ENCODE measurements at regions not wholly inside any gene's neighbourhood (a gene's known extent, or its start where the extent isn't known, plus 50 kb on each side); places are given as distances from the start of the nearest gene placed in this dataset.

- TF ChIP-seq, protein P1, sequence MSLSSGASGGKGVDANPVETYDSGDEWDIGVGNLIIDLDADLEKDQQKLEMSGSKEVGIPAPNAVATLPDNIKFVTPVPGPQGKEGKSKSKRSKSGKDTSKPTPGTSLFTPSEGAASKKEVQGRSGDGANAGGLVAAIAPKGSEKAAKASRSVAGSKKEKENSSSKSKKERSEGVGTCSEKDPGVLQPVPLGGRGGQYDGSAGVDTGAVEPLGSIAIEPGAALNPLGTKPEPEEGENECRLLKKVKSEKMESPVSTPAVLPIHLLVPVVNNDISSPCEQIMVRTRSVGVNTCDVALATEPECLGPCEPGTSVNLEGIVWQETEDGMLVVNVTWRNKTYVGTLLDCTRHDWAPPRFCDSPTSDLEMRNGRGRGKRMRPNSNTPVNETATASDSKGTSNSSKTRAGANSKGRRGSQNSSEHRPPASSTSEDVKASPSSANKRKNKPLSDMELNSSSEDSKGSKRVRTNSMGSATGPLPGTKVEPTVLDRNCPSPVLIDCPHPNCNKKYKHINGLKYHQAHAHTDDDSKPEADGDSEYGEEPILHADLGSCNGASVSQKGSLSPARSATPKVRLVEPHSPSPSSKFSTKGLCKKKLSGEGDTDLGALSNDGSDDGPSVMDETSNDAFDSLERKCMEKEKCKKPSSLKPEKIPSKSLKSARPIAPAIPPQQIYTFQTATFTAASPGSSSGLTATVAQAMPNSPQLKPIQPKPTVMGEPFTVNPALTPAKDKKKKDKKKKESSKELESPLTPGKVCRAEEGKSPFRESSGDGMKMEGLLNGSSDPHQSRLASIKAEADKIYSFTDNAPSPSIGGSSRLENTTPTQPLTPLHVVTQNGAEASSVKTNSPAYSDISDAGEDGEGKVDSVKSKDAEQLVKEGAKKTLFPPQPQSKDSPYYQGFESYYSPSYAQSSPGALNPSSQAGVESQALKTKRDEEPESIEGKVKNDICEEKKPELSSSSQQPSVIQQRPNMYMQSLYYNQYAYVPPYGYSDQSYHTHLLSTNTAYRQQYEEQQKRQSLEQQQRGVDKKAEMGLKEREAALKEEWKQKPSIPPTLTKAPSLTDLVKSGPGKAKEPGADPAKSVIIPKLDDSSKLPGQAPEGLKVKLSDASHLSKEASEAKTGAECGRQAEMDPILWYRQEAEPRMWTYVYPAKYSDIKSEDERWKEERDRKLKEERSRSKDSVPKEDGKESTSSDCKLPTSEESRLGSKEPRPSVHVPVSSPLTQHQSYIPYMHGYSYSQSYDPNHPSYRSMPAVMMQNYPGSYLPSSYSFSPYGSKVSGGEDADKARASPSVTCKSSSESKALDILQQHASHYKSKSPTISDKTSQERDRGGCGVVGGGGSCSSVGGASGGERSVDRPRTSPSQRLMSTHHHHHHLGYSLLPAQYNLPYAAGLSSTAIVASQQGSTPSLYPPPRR (CRISPR knock-in tag; IDR thresholded peaks at IDR 0.05; ENCODE audit: borderline replicate concordance), result peak; percentile 97
- peak; percentile 37; the same call in 1 of the 2 replicates for TF ChIP-seq ZSCAN25 (CRISPR knock-in tag; IDR thresholded peaks at IDR 0.05)
- 0 out of 2 replicates have a peak, but pooled peaks have one; percentile 21 for TF ChIP-seq KLF6 (CRISPR knock-in tag; IDR thresholded peaks at IDR 0.05)
- no peak for TF ChIP-seq CSRNP2 (CRISPR knock-in tag; conservative IDR thresholded peaks at IDR 0.05; ENCODE audit: low read depth)
- no peak for TF ChIP-seq MAFK (conservative IDR thresholded peaks at IDR 0.05 in 1 of 2, IDR thresholded peaks at IDR 0.05 in 1 of 2; ENCODE audit: low read length in 2 of 2)
- TF ChIP-seq ZNF256 (CRISPR knock-in tag; conservative IDR thresholded peaks at IDR 0.05), result no peak
- TF ChIP-seq FOXO1 (CRISPR knock-in tag; IDR thresholded peaks at IDR 0.05), result peak; percentile 88
- peak; percentile 96; the same call in 1 of the 2 replicates for TF ChIP-seq GATAD2A (CRISPR knock-in tag; IDR thresholded peaks at IDR 0.05)
- no peak for TF ChIP-seq EZH2 (conservative IDR thresholded peaks at IDR 0.05; ENCODE audit: low read depth, low read length)
- TF ChIP-seq THRA (CRISPR knock-in tag; IDR thresholded peaks at IDR 0.05; ENCODE audit: borderline replicate concordance), result peak; percentile 100
- no peak for TF ChIP-seq SPEN (CRISPR knock-in tag; IDR thresholded peaks at IDR 0.05; ENCODE audit: low read depth)
- TF ChIP-seq KMT2B (CRISPR knock-in tag; IDR thresholded peaks at IDR 0.05), result no peak
- TF ChIP-seq ISL2 (CRISPR knock-in tag; IDR thresholded peaks at IDR 0.05), result peak; percentile 96
- TF ChIP-seq FLYWCH1 (CRISPR knock-in tag; IDR thresholded peaks at IDR 0.05), result no peak
- TF ChIP-seq ZNF30 (CRISPR knock-in tag; IDR thresholded peaks at IDR 0.05), result no peak
- no peak; the same call in 1 of the 2 replicates for TF ChIP-seq DNMT3B (CRISPR knock-in tag; conservative IDR thresholded peaks at IDR 0.05)
- no peak for TF ChIP-seq IRF9 (CRISPR knock-in tag; IDR thresholded peaks at IDR 0.05; ENCODE audit: borderline replicate concordance)
- no peak for TF ChIP-seq ZFX (CRISPR knock-in tag; IDR thresholded peaks at IDR 0.05; ENCODE audit: low read depth)
- TF ChIP-seq KDM2A (CRISPR knock-in tag; IDR thresholded peaks at IDR 0.05; ENCODE audit: borderline replicate concordance, low read depth), result peak; percentile 54; the same call in 1 of the 2 replicates
- TF ChIP-seq JARID2 (CRISPR knock-in tag; IDR thresholded peaks at IDR 0.05; ENCODE audit: insufficient replicate concordance), result no peak
- no peak for TF ChIP-seq CBX2 (IDR thresholded peaks at IDR 0.05; ENCODE audit: low read depth, low read length)
- no peak for TF ChIP-seq CBX2 (CRISPR knock-in tag; IDR thresholded peaks at IDR 0.05; ENCODE audit: low read depth)
- TF ChIP-seq KMT2A (CRISPR knock-in tag; IDR thresholded peaks at IDR 0.05), result no peak
Measured at GRCh38 chr9:32136700-32137339, 247.6 kb upstream of the ACO1 start (continued).
